Frontal cortex (tissue), 3 donors: ENCODE measurements at regions not wholly inside any gene's neighbourhood (a gene's known extent, or its start where the extent isn't known, plus 50 kb on each side); places are given as distances from the start of the nearest gene placed in this dataset.

Source experiments
- DNase-seq, 2 donors: peaks; one replicate each; pipeline ENCODE4 v3.0.0; 2012; ENCODE audit warnings: low spot score in 2 of 2
- FAIRE-seq: peaks from 2 replicates; lab custom pipeline; 2012; peaks lifted over from hg19 to GRCh38; lab: Jason Lieb, UNC
- donor health status: control.
- donor health status: control.
- donor health status: control.

- DNase-seq = no peak
- FAIRE-seq = no peak
Measured at GRCh38 chr6:87824958-87825491, 123.0 kb upstream of the AKIRIN2 start.

GRCh38 chr6:87822011-87822410 is 120.0 kb upstream of the AKIRIN2 start:
- no peak for DNase-seq
- no peak for FAIRE-seq

GRCh38 chr6:87820343-87820984 is 118.4 kb upstream of the AKIRIN2 start:
- no peak for FAIRE-seq
- no peak for DNase-seq

- DNase-seq = no peak
- FAIRE-seq = no peak
Measured at GRCh38 chr6:87817183-87817582, 115.2 kb upstream of the AKIRIN2 start.

GRCh38 chr6:87815449-87815848 is 113.4 kb upstream of the AKIRIN2 start:
- FAIRE-seq = no peak
- DNase-seq = no peak

GRCh38 chr6:87808005-87808757 is 106.1 kb upstream of the AKIRIN2 start:
- FAIRE-seq = no peak
- DNase-seq = no peak

GRCh38 chr6:87807475-87807874 is 105.4 kb upstream of the AKIRIN2 start:
- DNase-seq = no peak
- no peak for FAIRE-seq

- DNase-seq (no peak), FAIRE-seq (no peak)
Measured at GRCh38 chr6:87806635-87807034, 104.6 kb upstream of the AKIRIN2 start.

- FAIRE-seq = no peak
Measured at GRCh38 chr6:87806099-87806498, 104.1 kb upstream of the AKIRIN2 start.

GRCh38 chr6:87803791-87804190 is 101.8 kb upstream of the AKIRIN2 start:
- no peak for DNase-seq

More at GRCh38 chr6:87806099-87806498, 104.1 kb upstream of the AKIRIN2 start:
- no peak for DNase-seq

GRCh38 chr6:87799651-87800050 is 97.6 kb upstream of the AKIRIN2 start:
- FAIRE-seq = no peak
- no peak for DNase-seq

More at GRCh38 chr6:87803791-87804190, 101.8 kb upstream of the AKIRIN2 start:
- no peak for FAIRE-seq

- FAIRE-seq (no peak), DNase-seq (no peak)
Measured at GRCh38 chr6:87798393-87799278, 96.6 kb upstream of the AKIRIN2 start.

- FAIRE-seq (no peak), DNase-seq (no peak)
Measured at GRCh38 chr6:87794922-87795885, 93.2 kb upstream of the AKIRIN2 start.

- FAIRE-seq (no peak), DNase-seq (no peak)
Measured at GRCh38 chr6:87793315-87793714, 91.3 kb upstream of the AKIRIN2 start.

- FAIRE-seq (no peak), DNase-seq (no peak)
Measured at GRCh38 chr6:87791982-87792381, 89.9 kb upstream of the AKIRIN2 start.

- DNase-seq (no peak), FAIRE-seq (no peak)
Measured at GRCh38 chr6:87791485-87791884, 89.5 kb upstream of the AKIRIN2 start.

- FAIRE-seq = no peak
- DNase-seq = no peak
Measured at GRCh38 chr6:87791029-87791428, 89.0 kb upstream of the AKIRIN2 start.

GRCh38 chr6:87789900-87790290 is 87.9 kb upstream of the AKIRIN2 start:
- FAIRE-seq (no peak), DNase-seq (no peak)

GRCh38 chr6:87789198-87789899 is 87.3 kb upstream of the AKIRIN2 start:
- FAIRE-seq (no peak), DNase-seq (no peak)
